K562 (cell line): ENCODE measurements at regions not wholly inside any gene's neighbourhood (a gene's known extent, or its start where the extent isn't known, plus 50 kb on each side); places are given as distances from the start of the nearest gene placed in this dataset.

Source experiments
- BDP1 ChIP-seq: IDR thresholded peaks from 3 replicates; pipeline ENCODE4 v1.6.1; 2011; ENCODE audit not compliant: insufficient read length, insufficient read depth
- CBX3 ChIP-seq, 2 experiments: IDR thresholded peaks; 1 replicate in 1 of 2; 2 replicates in 1 of 2; pipeline ENCODE4 v1.6.1; 2012; ENCODE audit warnings: inconsistent platforms in 2 of 2, low read length in 2 of 2, borderline replicate concordance in 1 of 2, control low read depth in 1 of 2
- CHD1 ChIP-seq: fragments of 200-600 bp; sonication (generic); IDR thresholded peaks from one replicate; pipeline ENCODE4 v1.6.1; 2012; ENCODE audit warnings: mild to moderate bottlenecking, moderate library complexity, low read length, inconsistent platforms
- CREM ChIP-seq: IDR thresholded peaks from 2 replicates; pipeline ENCODE4 v1.6.1; 2014; ENCODE audit warnings: antibody characterized with exemption, low read depth
- JUN ChIP-seq, 2 experiments: sonication (generic) in 1 of 2; formaldehyde crosslinking in 1 of 2; IDR thresholded peaks; 2 replicates each; pipeline versions ENCODE4 v1.6.1 to v1.8.0; 2012 to 2022; ENCODE audit warnings: borderline replicate concordance in 2 of 2, mild to moderate bottlenecking in 2 of 2, improper control_type of control experiment in 1 of 2, low read depth in 1 of 2, low read length in 1 of 2, missing genetic modification reagents in 1 of 2
- KAT2B ChIP-seq: IDR thresholded peaks from one replicate; pipeline ENCODE4 v1.6.1; 2012; ENCODE audit warnings: low read depth, mild to moderate bottlenecking, control low read depth, inconsistent platforms, low read length, moderate library complexity
- LEF1 ChIP-seq: fragments of 450-650 bp; IDR thresholded peaks from 2 replicates; pipeline ENCODE4 v1.6.1; 2016; ENCODE audit warnings: mild to moderate bottlenecking
- MYC ChIP-seq, 2 experiments: fragments of 250-450 bp in 1 of 2; sonication (Bioruptor Pico) in 1 of 2; IDR thresholded peaks; 2 replicates each; pipeline versions ENCODE4 v1.5.1 to v1.6.1; 2012 to 2021; ENCODE audit warnings: low read depth in 2 of 2, borderline replicate concordance in 1 of 2, improper control_type of control experiment in 1 of 2, low read length in 1 of 2, mild to moderate bottlenecking in 1 of 2, moderate library complexity in 1 of 2
- NFYB ChIP-seq: IDR thresholded peaks from 2 replicates; pipeline ENCODE4 v1.6.1; 2011; ENCODE audit warnings: mild to moderate bottlenecking, moderate library complexity; ENCODE audit not compliant: insufficient read length; ENCODE audit errors: extremely low read depth
- PHB2 ChIP-seq: fragments of 450-650 bp; IDR thresholded peaks from 2 replicates; pipeline ENCODE4 v1.6.1; 2017; ENCODE audit warnings: low read depth
- RNF2 ChIP-seq: sonication (generic); IDR thresholded peaks from 2 replicates; pipeline ENCODE4 v1.6.1; 2016
- THRB ChIP-seq: fragments of 450-650 bp; formaldehyde crosslinking; conservative IDR thresholded peaks from 2 replicates; pipeline ENCODE4 v1.4.0; 2022; ENCODE audit warnings: mild to moderate bottlenecking, missing genetic modification characterization
- WHSC1 ChIP-seq: IDR thresholded peaks from one replicate; pipeline ENCODE4 v1.6.1; 2012; ENCODE audit warnings: low read length, control low read depth, inconsistent platforms
- ZNF318 ChIP-seq, 2 experiments: fragments of 450-650 bp; IDR thresholded peaks; 2 replicates each; pipeline ENCODE4 v1.6.1; 2016; ENCODE audit warnings: mild to moderate bottlenecking in 2 of 2, borderline replicate concordance in 1 of 2, low read depth in 1 of 2, moderate library complexity in 1 of 2
- ZNF696 ChIP-seq: fragments of 250-450 bp; sonication (Bioruptor Pico); conservative IDR thresholded peaks from 2 replicates; pipeline ENCODE4 v1.4.0; 2020; ENCODE audit warnings: mild to moderate bottlenecking, moderate library complexity
- TF ChIP-seq, protein P1 (sequence below): fragments of 250-450 bp; sonication (Bioruptor Pico); IDR thresholded peaks from 2 replicates; pipeline ENCODE4 v1.8.0; 2022; ENCODE audit warnings: inconsistent platforms, mild to moderate bottlenecking, moderate library complexity, borderline replicate concordance

- TF ChIP-seq BDP1 (no peak), JUN (IDR thresholded peaks at IDR 0.05; ENCODE audit: borderline replicate concordance, low read depth, low read length) (no peak), JUN (CRISPR knock-in tag; IDR thresholded peaks at IDR 0.05; ENCODE audit: borderline replicate concordance) (no peak), NFYB (no peak), KAT2B (no peak), ZNF318 (IDR thresholded peaks at IDR 0.05; ENCODE audit: borderline replicate concordance in 1 of 2, low read depth in 1 of 2) (no peak), ZNF696 (CRISPR knock-in tag) (no peak), THRB (CRISPR knock-in tag) (no peak), CHD1 (no peak), CREM (peak; percentile 34; the same call in 1 of the 2 replicates), PHB2 (no peak), WHSC1 (no peak), RNF2 (no peak), CBX3 (IDR thresholded peaks at IDR 0.05; ENCODE audit: borderline replicate concordance in 1 of 2, low read length in 2 of 2) (no peak), MYC (IDR thresholded peaks at IDR 0.05; ENCODE audit: low read depth, low read length) (peak; percentile 49; the same call in 1 of the 2 replicates), MYC (CRISPR knock-in tag; IDR thresholded peaks at IDR 0.05; ENCODE audit: borderline replicate concordance, low read depth) (no peak), LEF1 (no peak)
- TF ChIP-seq, protein P1, sequence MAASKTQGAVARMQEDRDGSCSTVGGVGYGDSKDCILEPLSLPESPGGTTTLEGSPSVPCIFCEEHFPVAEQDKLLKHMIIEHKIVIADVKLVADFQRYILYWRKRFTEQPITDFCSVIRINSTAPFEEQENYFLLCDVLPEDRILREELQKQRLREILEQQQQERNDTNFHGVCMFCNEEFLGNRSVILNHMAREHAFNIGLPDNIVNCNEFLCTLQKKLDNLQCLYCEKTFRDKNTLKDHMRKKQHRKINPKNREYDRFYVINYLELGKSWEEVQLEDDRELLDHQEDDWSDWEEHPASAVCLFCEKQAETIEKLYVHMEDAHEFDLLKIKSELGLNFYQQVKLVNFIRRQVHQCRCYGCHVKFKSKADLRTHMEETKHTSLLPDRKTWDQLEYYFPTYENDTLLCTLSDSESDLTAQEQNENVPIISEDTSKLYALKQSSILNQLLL (CRISPR knock-in tag): no peak
Observed at GRCh38 chr20:57092112-57092899, 174.1 kb downstream of the BMP7 start (continued).
